ENCODE measurements at regions not wholly inside any gene's neighbourhood (a gene's known extent, or its start where the extent isn't known, plus 50 kb on each side); places are given as distances from the start of the nearest gene placed in this dataset.
A peak's percentile ranks its signal among the peaks of the same experiment; 100 is the strongest.
"Not testable (repeated sequence)": the region's sequence is repeated elsewhere in the genome, so short reads cannot be mapped to it uniquely, and the experiment has no call there.

- no peak for DNase-seq
These were observed 806.6 kb downstream of the NXPH1 start for GRCh38 chr7:9240001-9240400.

DNA sequence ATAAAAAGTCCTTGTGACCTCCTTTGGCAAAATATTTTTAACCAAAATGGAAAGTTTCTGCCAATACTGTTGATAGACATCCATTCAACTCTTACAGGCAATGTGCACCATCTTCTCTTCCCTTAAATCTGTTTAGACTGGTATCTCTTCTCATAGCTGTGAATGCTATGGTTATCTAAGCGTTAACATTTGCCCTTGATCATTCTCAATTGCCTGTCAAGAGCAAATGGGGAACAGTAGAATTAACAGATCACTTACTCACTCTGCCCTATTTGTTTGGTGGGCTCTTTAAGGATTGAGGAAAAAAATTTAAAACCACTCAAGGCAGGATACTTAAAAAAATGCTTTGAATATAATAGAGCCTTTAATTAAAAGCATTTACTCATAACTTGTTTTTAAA lies 808.4 kb downstream of the NXPH1 start:
- no peak for DNase-seq

- no peak for DNase-seq
These were observed 809.2 kb downstream of the NXPH1 start for GRCh38 chr7:9242636-9243035.

DNA sequence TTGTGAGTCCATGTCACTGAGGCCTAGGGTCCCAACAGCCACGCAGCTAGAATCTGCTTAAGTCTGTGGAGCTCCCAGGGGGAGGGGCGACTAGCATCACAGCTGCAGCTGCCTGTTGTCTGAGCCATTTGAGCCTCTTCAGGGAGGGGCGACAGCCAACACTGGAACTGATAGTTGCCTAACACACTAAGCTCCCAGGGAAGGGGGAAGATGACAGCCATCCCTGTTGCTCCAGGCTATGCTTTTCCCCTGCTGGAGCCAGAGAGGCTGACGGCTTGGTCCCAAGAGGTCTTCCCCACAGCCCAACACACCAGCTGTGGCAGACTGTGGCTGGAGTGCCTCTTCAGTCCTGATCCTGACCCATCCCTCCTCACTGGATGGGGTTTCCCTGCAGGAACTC lies 817.5 kb downstream of the NXPH1 start:
- no peak for DNase-seq

DNA sequence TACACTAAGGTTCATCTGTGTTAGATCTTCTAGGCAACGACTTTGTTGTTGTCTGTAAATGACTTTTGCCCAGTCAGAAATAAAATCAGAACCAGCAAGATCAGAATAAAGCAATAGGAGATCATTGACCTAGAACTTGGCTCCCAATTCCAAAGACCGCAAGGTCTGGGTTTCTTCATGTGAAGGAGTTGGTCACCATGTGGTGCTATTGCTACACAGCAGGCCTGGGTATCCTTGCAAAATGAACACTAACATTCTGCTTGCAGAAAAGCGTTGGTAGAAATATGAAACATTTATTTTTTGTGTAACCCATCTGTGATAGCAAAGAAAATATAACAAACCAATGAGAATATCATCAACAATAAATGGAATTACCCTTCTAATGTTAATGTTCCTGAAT lies 831.0 kb downstream of the NXPH1 start:
- no peak for DNase-seq

DNA sequence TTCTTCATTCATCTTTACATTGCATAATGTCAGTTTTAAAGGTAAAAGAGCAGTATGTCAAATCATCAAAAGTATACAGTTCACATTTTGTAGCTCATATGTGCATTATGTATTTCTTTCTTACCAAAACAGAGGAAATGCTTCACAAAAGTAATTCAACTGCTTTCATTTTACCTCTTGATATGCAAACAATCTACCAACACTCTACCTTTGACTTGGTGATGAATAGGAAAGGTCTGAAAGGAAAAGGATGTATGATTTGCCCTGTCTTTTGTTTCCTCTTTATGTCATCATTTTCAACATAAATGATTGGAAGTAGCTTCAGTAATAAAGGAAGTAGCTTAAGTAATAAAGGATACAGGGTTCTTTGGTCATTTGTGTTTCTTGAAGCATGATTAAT lies 846.7 kb downstream of the NXPH1 start:
- no peak for DNase-seq

DNA sequence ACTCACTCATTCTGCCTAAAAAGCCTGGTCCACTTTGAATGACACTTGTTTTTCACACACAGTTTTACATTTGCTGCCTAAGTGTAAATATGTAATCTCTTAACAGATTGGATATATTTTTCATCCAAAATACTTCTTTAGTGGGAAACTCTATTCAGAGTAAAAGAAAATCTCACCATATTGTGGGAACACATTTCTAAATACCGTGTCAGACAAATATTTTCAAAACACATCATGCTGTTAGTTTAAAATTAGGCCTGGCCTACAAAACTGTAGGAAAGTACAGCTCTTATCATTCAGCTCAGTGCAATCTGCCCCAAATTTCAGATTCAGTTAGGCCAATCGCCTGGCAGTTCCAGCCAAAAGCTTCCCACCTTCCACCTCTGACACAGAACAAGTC lies 849.8 kb downstream of the NXPH1 start:
- DNase-seq, result no peak

- no peak for DNase-seq
These were observed 869.0 kb downstream of the NXPH1 start for GRCh38 chr7:9302436-9302835.

DNA sequence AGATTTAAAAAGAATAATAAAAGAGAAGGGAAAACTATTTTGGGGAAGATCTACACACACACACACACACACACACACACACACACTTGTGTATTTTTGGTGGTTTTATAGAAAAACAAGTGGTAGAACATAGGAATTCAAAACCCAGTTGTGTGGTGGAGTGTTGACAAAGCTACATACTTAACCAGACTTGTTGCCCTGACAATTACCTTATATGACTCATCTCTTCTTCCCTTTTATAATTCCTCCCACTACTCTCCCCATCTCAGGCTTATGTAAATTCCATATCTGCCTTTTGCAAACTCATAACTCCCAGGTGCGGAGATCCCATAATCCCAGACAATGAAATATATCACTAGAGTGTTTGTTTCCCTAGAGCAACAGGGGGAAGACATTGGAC lies 873.7 kb downstream of the NXPH1 start:
- DNase-seq, result no peak

- no peak for DNase-seq
These were observed 891.1 kb downstream of the NXPH1 start for GRCh38 chr7:9324513-9324912.

- DNase-seq, result no peak
These were observed 894.9 kb downstream of the NXPH1 start for GRCh38 chr7:9328296-9328695.

DNA sequence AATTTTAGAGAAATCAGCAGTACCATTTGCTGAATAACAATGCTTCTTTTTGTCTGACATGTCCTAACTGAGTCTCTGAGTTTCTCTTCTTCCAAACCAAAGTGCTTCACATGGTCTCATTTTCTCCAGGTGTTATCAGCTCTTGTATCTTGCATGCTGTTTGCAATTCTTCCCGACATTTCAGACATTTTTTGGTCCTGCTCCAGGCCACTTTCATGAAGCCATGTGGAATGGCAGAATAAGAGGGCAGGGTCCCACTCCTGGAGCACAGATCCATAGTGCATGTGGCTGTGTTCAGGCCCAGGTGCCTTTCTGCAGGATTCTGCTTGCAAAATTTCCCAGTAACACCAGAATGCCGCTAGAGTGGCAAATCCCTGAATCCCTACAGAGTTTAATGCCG lies 916.2 kb downstream of the NXPH1 start:
- DNase-seq, result no peak

GRCh38 chr7:9391221-9391620 lies 957.8 kb downstream of the NXPH1 start:
- DNase-seq, result no peak

DNA sequence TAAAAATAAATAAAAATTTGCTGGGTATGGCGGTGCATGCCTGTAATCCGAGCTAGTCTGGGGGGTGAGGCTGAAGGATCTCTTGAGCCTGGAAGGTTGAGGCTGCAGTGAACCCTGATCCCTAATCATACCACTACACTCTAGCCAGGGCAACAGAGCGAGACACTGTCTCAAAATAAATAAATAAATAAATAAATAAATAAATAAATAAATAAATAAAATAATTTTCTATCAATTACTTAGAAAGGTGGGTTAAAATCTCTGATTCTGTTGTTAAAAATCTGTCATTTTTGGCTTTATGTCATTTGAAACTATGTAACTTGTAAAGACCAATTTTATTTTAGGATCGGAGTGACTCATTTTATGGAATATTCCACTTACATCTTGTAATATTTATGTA lies 958.6 kb downstream of the NXPH1 start:
- no peak for DNase-seq

GRCh38 chr7:9404386-9404785 lies 971.0 kb downstream of the NXPH1 start:
- not testable (repeated sequence) for DNase-seq

GRCh38 chr7:9407816-9408215 lies 974.4 kb downstream of the NXPH1 start:
- no peak for DNase-seq

DNA sequence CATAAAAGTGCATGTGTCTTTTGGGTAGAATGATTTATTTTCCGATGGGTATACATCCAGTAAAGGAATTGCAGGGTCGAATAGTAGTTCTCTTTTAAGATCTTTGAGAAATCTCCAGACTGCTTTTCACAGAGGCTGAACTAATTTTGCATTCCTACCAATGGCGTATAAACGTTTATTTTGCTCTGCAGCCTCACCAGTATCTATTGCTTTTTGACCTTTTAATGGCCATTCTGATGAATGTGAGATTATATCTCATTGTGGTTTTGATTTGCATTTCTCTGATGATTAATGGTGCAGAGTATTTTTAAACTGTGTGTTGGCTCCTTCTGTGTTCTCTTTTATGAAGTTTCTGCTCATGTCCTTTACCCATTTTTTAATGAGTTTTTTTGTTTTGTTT lies 1020.1 kb downstream of the NXPH1 start:
- DNase-seq, result no peak

DNA sequence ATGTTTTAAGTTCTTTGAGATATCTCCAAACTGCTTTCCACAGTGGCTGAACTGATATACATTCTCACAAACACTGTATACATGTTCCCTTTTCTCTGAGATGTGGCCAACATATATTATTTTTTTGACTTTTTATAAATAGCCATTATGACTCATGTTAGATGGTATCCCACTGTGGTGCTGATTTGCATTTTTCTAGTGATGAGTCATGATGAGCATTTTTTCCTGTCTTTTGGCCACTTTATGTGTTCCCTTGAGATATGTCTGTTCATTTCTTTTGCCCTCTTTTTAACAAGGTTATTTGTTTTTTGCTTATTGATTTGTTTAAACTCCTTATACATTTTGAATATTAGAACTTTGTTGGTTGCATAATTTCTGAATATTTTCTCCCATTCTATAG lies 1055.1 kb downstream of the NXPH1 start:
- DNase-seq, result peak; percentile 15

GRCh38 chr7:9498303-9498702 lies 1064.9 kb downstream of the NXPH1 start:
- DNase-seq, result no peak

DNA sequence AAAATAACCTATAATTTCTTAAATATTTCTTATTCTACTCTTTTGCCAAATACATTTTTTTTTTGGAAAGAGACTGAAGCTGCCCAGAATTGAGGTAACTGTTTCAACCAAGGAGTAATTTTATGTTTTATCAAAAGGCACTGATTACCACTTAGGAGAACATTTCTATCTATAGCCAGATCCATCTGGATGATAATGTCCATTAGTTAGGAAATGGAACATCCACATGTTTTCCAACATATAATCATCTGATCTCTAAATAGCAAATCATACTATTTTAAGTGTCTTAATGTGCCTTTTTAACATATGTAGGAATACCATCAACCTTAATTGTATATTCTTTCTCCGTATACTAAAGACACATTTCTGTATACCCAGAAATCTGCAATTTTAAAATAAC lies 1068.9 kb downstream of the NXPH1 start:
- no peak for DNase-seq

- DNase-seq, result no peak
These were observed 1071.3 kb downstream of the NXPH1 start for GRCh38 chr7:9504678-9505077.

DNA sequence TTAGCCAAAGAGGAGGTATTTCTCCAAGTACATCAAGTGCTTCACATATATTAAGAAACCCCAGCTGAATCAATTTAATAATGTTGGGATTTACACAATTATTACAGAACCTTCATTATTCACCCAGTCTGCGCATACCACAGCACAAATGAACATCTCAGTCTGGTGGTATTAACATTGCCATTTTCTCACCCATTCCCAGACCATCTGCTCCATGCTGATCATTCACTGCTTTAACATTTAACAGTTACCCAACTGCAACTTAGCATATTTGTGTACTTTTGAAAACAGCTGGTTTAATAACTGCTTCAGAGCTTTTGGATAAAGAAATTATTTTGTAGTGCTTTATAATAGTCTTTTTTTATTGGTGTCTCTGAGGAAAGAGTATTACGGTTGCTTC lies 1072.1 kb downstream of the NXPH1 start:
- no peak for DNase-seq

DNA sequence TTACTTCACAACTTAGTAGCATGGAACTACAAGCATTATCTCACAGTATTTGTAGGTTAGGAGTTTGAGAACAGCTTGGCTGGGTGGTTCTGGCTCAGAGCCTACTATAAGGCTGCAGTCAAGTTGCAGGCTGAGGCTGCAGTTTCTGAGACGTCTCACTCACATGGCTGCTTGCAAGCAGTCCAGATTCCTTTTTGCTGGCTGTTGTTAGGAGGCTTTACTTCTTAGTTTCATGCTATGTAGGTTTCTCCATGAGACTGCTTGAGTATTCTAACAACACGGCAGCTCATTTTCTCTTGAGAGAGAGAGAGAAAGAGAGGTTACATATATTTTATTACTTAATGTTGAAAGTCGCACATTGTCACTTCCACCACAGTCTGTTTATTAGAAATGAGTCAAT lies 1073.9 kb downstream of the NXPH1 start:
- DNase-seq, result no peak

- DNase-seq, result no peak
These were observed 1083.3 kb downstream of the NXPH1 start for GRCh38 chr7:9516662-9517061.

DNA sequence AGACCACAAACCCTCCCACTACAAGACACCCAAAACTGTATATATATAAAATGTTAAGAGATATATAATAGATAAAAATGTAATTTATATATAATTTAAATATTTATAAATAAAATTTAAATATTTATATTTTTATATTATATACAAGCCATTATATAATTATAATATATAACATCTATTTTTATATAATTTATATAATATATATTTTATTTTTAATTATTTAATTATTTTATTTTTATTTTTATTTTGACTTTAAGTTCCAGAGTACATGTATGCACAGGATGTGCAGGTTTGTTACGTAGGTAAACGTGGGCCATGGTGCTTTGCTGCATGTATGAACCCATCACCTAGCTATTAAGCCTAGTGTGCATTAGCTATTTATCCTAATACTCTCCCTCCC lies 1090.2 kb downstream of the NXPH1 start:
- DNase-seq, result no peak

DNA sequence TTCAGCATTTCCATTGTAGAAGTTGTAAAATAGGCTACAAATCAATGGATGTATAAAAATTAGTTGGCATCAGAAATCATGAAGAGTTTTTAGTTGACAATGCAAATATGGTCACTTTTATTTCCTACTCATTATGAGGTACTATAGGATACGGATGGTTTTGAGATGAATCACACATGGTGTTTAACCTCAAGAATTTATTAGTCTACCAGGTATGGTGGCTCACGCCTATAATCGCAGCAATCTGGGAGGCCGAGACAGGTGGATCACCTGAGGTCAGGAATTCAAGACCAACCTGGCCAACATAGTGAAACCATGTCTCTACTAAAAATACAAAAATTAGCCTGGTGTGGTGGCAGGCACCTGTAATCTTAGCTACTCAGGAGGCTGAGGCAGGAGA lies 1119.0 kb downstream of the NXPH1 start:
- DNase-seq, result not testable (repeated sequence)
